HCT116 (cell line): ENCODE measurements at regions not wholly inside any gene's neighbourhood (a gene's known extent, or its start where the extent isn't known, plus 50 kb on each side); places are given as distances from the start of the nearest gene placed in this dataset.

Experiments
- ATAC-seq: fragments of 200-7000 bp; cut with Tn5 transposase; 2 replicates; pipeline ENCODE4 v1.9.1; 2020; ENCODE audit warnings: mild to moderate bottlenecking, moderate library complexity
- BruUV-seq: library from RNA; stranded (reverse); fragments of 400-500 nt; replicated peaks from 2 replicates; lab custom pipeline; 2021; lab: Mats Ljungman, UMichigan
- CTCF ChIA-PET: fragments of 300-600 bp; sonication (Branson Sonifier 250); formaldehyde crosslinking; loops from one replicate; lab custom pipeline; 2021; ENCODE audit warnings: antibody characterized with exemption; lab: Charles Lee
- POLR2A ChIA-PET: fragments of 300-600, 350-600 bp; sonication (Branson Sonifier 250); formaldehyde crosslinking; loops from one replicate; lab custom pipeline; 2021; ENCODE audit warnings: antibody characterized with exemption; lab: Charles Lee
- RAD21 ChIA-PET, 2 experiments: fragments of 300-600 bp; sonication (Branson Sonifier 250); formaldehyde crosslinking; loops; one replicate each; lab custom pipeline; 2023; ENCODE audit warnings: low total read pairs in 2 of 2; ENCODE audit not compliant: uncharacterized antibody in 2 of 2, unreplicated experiment in 2 of 2, low non-redundant PET in 1 of 2; lab: Charles Lee
- DNase-seq: peaks from one replicate; pipeline ENCODE4 v3.0.0-alpha.2; 2010; ENCODE audit warnings: low read depth, low spot score
- H2AFZ ChIP-seq: fragments of 200-600 bp; shearing (Covaris generic), sonication (generic); 2 replicates; pipeline ENCODE4 v1.6.1; 2017; ENCODE audit warnings: low read depth, mixed run types, mixed read lengths, antibody characterized with exemption, low read length; ENCODE audit not compliant: poor library complexity, severe bottlenecking
- H3K27ac ChIP-seq: 2 replicates; pipeline ENCODE4 v1.5.1; 2012; ENCODE audit warnings: low read depth, low read length
- H3K27me3 ChIP-seq: fragments of 200-600 bp; sonication (generic); 2 replicates; pipeline ENCODE4 v1.6.1; 2016; ENCODE audit warnings: mixed run types, low read length, mixed read lengths; ENCODE audit not compliant: insufficient read depth
- H3K36me3 ChIP-seq, 2 experiments: fragments of 200-500 bp in 1 of 2; fragments of 200-600 bp in 1 of 2; sonication (Bioruptor generic) in 1 of 2; sonication (generic) in 1 of 2; 2 replicates each; pipeline versions ENCODE4 v1.5.1 to v1.6.1; 2014 to 2016; ENCODE audit warnings: low read length in 2 of 2, inconsistent platforms in 1 of 2, mixed read lengths in 1 of 2, mixed run types in 1 of 2; ENCODE audit not compliant: insufficient read depth in 2 of 2, control insufficient read depth in 1 of 2
- H3K4me1 ChIP-seq, 2 experiments: fragments of 200-600 bp in 1 of 2; sonication (generic) in 1 of 2; 2 replicates each; pipeline versions ENCODE4 v1.5.1 to v1.6.1; 2012 to 2017; ENCODE audit warnings: low read length in 2 of 2, inconsistent platforms in 1 of 2, mild to moderate bottlenecking in 1 of 2, mixed read lengths in 1 of 2, mixed run types in 1 of 2, moderate library complexity in 1 of 2; ENCODE audit not compliant: insufficient read depth in 2 of 2, control insufficient read depth in 1 of 2
- H3K4me2 ChIP-seq: fragments of 200-600 bp; sonication (generic); 2 replicates; pipeline ENCODE4 v1.6.1; 2017; ENCODE audit warnings: mixed run types, low read length, mixed read lengths
- H3K4me3 ChIP-seq, 2 experiments: fragments of 200-600 bp in 1 of 2; sonication (generic) in 1 of 2; replicated peaks in 1 of 2; 2 replicates each; pipeline ENCODE4 v1.5.1; 2011 to 2016; ENCODE audit warnings: low read length in 2 of 2, control low read depth in 1 of 2, low read depth in 1 of 2, mild to moderate bottlenecking in 1 of 2, mixed read lengths in 1 of 2, mixed run types in 1 of 2
- H3K79me2 ChIP-seq: fragments of 200-600 bp; sonication (generic); 2 replicates; pipeline ENCODE4 v1.6.1; 2017; ENCODE audit warnings: mild to moderate bottlenecking, mixed run types, low read length, moderate library complexity, mixed read lengths; ENCODE audit not compliant: insufficient read depth
- H3K9ac ChIP-seq: fragments of 200-600 bp; sonication (generic); 2 replicates; pipeline ENCODE4 v1.6.1; 2016; ENCODE audit warnings: low read length, mixed read lengths
- H3K9me2 ChIP-seq: fragments of 200-600 bp; sonication (generic), shearing (Covaris generic); 2 replicates; pipeline ENCODE4 v1.6.1; 2017; ENCODE audit warnings: mixed run types, mild to moderate bottlenecking, moderate library complexity; ENCODE audit not compliant: insufficient read depth
- H3K9me3 ChIP-seq, 2 experiments: fragments of 200-500 bp in 1 of 2; fragments of 200-600 bp in 1 of 2; sonication (Bioruptor generic) in 1 of 2; sonication (generic) in 1 of 2; 2 replicates each; pipeline ENCODE4 v1.6.1; 2014 to 2017; ENCODE audit warnings: low read length in 2 of 2, mixed read lengths in 2 of 2, inconsistent platforms in 1 of 2, low read depth in 1 of 2, mild to moderate bottlenecking in 1 of 2, mixed run types in 1 of 2, moderate library complexity in 1 of 2; ENCODE audit not compliant: control insufficient read depth in 1 of 2, insufficient read depth in 1 of 2
- H4K20me1 ChIP-seq: fragments of 200-600 bp; sonication (generic), shearing (Covaris generic); 2 replicates; pipeline ENCODE4 v1.6.1; 2017; ENCODE audit warnings: mixed run types, mild to moderate bottlenecking, moderate library complexity; ENCODE audit not compliant: insufficient read depth
- ATF3 ChIP-seq: IDR thresholded peaks from 2 replicates; pipeline ENCODE4 v1.6.1; 2012
- CEBPB ChIP-seq: IDR thresholded peaks from 2 replicates; pipeline ENCODE4 v1.6.1; 2012; ENCODE audit warnings: low read depth
- EGR1 ChIP-seq: IDR thresholded peaks from 2 replicates; pipeline ENCODE4 v1.6.1; 2012; ENCODE audit warnings: low read depth
- EZH2 ChIP-seq: fragments of 200-600 bp; sonication (generic); IDR thresholded peaks from 2 replicates; pipeline ENCODE4 v1.6.1; 2017; ENCODE audit warnings: antibody characterized with exemption, mixed run types
- RAD21 ChIP-seq: IDR thresholded peaks from 2 replicates; pipeline ENCODE4 v1.6.1; 2012; ENCODE audit warnings: low read depth, mild to moderate bottlenecking
- REST ChIP-seq: IDR thresholded peaks from 2 replicates; pipeline ENCODE4 v1.6.1; 2012; ENCODE audit warnings: low read depth
- YY1 ChIP-seq: IDR thresholded peaks from 2 replicates; pipeline ENCODE4 v1.6.1; 2011; ENCODE audit warnings: low read length, low read depth, moderate library complexity, mild to moderate bottlenecking; ENCODE audit not compliant: insufficient replicate concordance; ENCODE audit errors: extremely low read depth
- ZFX ChIP-seq: fragments of 450-650 bp; IDR thresholded peaks from 2 replicates; pipeline ENCODE4 v1.6.1; 2017
- intact Hi-C: fragments of 100-400 bp; cut with micrococcal nuclease; formaldehyde crosslinking; loops from 2 replicates; pipeline ENCODE4 v1.10.0; 2022
- TF ChIP-seq, protein P1 (sequence below), 3 experiments: fragments of 200-600 bp in 1 of 3; sonication (generic) in 1 of 3; IDR thresholded peaks in 2 of 3; conservative IDR thresholded peaks in 1 of 3; 2 replicates each; pipeline ENCODE4 v1.5.1; 2012 to 2017; ENCODE audit warnings: low read depth in 2 of 3, low read length in 2 of 3, antibody characterized with exemption in 1 of 3, borderline replicate concordance in 1 of 3, control low read depth in 1 of 3, mild to moderate bottlenecking in 1 of 3, mixed read lengths in 1 of 3, mixed run types in 1 of 3, moderate library complexity in 1 of 3; ENCODE audit not compliant: insufficient read depth in 1 of 3

DNA sequence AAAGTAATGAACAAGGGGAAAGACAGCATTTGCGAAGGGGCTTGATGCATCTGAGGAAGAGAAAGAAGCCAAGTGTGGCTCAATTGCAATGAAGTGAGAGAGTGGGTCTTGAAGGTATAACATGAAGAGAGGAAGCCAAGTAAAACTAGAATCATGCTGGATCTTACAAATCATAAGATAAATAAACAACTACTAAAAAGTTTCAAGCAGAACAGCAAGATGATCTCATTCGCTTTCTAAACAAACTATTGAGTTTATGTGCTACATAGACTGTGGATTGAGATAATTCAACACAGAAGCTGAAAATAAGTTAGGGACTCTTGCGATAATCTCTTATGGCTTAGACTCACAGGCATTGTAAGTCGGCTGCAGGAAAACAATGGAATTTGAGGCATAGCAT, 1310.5 kb upstream of the NRXN1 start:
- Histone ChIP-seq H2AFZ (no peak overlapping the region), H3K4me3 (no peak overlapping the region), H3K9me2 (no peaks in the 10 kb centered on the region), H3K27ac (no peak overlapping the region), H3K36me3 (no peaks in the 10 kb centered on the region), H3K79me2 (no peaks in the 10 kb centered on the region), H3K9ac (no peak overlapping the region), H3K4me1 (no peaks in the 10 kb centered on the region), H3K27me3 (no peaks in the 10 kb centered on the region), H3K9me3 (no peaks in the 10 kb centered on the region), H4K20me1 (no peaks in the 10 kb centered on the region), H3K4me2 (no peak overlapping the region)
- intact Hi-C loops = no loop called here
- ChIA-PET RAD21 (no interaction called here), POLR2A (no interaction called here), CTCF (no interaction called here)
- no TSS peak for BruUV-seq
- DNase-seq (no peak), ATAC-seq (no peak)
- no peak for TF ChIP-seq CEBPB
- TF ChIP-seq RAD21 = no peak
- TF ChIP-seq EGR1 = no peak
- no peak for TF ChIP-seq EZH2
- no peak for TF ChIP-seq ZFX
- no peak for TF ChIP-seq REST
- TF ChIP-seq, protein P1, sequence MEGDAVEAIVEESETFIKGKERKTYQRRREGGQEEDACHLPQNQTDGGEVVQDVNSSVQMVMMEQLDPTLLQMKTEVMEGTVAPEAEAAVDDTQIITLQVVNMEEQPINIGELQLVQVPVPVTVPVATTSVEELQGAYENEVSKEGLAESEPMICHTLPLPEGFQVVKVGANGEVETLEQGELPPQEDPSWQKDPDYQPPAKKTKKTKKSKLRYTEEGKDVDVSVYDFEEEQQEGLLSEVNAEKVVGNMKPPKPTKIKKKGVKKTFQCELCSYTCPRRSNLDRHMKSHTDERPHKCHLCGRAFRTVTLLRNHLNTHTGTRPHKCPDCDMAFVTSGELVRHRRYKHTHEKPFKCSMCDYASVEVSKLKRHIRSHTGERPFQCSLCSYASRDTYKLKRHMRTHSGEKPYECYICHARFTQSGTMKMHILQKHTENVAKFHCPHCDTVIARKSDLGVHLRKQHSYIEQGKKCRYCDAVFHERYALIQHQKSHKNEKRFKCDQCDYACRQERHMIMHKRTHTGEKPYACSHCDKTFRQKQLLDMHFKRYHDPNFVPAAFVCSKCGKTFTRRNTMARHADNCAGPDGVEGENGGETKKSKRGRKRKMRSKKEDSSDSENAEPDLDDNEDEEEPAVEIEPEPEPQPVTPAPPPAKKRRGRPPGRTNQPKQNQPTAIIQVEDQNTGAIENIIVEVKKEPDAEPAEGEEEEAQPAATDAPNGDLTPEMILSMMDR (IDR thresholded peaks at IDR 0.05 in 2 of 3, conservative IDR thresholded peaks at IDR 0.05 in 1 of 3; ENCODE audit: borderline replicate concordance in 1 of 3, insufficient read depth in 1 of 3, low read depth in 2 of 3, low read length in 2 of 3) = no peak
- no peak for TF ChIP-seq ATF3
- no peak for TF ChIP-seq YY1
